ENCODE measurements at regions not wholly inside any gene's neighbourhood (a gene's known extent, or its start where the extent isn't known, plus 50 kb on each side); places are given as distances from the start of the nearest gene placed in this dataset.
"Not testable (repeated sequence)": the region's sequence is repeated elsewhere in the genome, so short reads cannot be mapped to it uniquely, and the experiment has no call there.

DNA sequence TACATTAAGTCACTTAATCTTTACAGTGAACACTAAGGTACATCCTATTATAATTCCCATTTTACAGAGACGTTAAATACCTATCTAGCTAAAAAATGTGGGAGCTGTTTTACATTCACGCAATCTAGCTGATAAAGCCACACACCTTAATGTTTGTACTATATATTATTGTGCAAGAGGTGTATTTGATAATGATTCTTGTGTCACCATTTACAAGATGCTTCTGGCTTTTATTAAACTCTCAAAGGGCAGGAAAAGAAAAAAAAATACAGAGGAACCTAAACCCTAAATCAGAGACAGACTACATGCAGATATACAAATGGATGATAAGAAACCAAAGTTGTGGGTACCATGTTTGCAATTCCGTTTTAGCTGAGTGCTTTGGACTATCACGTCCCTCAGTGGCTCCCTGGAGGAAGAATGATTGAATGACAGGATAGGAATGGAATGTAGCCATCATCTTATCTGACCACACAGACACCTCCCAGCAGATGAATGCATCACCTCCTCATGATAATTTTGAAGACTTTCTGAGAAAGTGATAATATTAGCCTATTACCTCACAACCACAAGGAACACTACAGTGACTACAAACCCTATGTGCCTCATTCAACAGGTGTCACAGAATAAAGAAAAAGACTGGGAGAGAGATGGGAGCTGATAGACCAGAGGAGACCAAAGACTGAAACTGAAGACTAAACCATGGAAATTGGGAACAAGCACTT lies 230.5 kb upstream of the SERP2 start:
- peak; percentile 31 for DNase-seq (ENCODE audit: low read depth)
- H3K4me3 ChIP-seq (replicated peaks; ENCODE audit: low read depth, low read length), result peak overlapping the region; percentile 62
- TF ChIP-seq, protein P1, sequence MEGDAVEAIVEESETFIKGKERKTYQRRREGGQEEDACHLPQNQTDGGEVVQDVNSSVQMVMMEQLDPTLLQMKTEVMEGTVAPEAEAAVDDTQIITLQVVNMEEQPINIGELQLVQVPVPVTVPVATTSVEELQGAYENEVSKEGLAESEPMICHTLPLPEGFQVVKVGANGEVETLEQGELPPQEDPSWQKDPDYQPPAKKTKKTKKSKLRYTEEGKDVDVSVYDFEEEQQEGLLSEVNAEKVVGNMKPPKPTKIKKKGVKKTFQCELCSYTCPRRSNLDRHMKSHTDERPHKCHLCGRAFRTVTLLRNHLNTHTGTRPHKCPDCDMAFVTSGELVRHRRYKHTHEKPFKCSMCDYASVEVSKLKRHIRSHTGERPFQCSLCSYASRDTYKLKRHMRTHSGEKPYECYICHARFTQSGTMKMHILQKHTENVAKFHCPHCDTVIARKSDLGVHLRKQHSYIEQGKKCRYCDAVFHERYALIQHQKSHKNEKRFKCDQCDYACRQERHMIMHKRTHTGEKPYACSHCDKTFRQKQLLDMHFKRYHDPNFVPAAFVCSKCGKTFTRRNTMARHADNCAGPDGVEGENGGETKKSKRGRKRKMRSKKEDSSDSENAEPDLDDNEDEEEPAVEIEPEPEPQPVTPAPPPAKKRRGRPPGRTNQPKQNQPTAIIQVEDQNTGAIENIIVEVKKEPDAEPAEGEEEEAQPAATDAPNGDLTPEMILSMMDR (IDR thresholded peaks at IDR 0.05; ENCODE audit: low read length, missing control alignments), result no peak

DNA sequence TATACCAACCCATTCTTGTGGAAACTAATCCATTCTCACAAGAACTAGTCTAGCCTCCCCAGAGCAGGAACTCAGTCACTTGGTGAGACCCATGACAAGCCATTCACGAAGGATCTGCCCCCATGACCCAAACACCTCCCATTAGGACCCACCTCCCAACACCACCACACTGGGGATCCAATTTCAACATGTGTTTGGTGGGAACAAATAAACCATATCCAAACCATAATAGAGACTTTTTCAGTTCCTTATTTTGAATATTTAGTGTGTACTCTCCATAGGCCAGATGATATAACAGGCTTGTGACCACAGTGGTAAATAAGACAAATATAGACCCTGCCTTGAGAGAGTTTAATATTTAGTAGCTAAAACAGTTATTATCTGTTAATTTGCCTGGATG lies 227.5 kb upstream of the SERP2 start:
- TF ChIP-seq, protein P1 (IDR thresholded peaks at IDR 0.05; ENCODE audit: low read length, missing control alignments), result no peak
- no peak overlapping the region for H3K4me3 ChIP-seq (replicated peaks; ENCODE audit: low read depth, low read length)
- no peak for DNase-seq (ENCODE audit: low read depth)

DNA sequence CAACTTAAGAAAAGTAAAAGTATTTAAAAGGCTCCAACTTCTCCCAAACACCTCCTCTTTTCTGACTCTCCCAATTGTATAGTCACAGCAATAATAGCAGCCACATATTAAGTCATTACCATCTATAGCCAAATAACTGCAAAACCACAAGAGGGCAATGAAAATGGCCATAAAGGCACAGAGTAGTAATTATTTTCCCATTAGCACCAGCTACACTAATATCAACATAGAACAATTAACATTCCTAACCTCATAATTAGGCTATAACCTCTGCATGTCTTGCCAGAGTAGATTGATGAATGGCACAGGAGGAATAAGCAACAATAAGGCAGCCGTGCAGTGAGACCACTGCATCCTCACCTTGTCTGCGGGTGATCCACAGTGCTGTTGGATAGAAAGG lies 226.4 kb upstream of the SERP2 start:
- no peak overlapping the region for H3K4me3 ChIP-seq (replicated peaks; ENCODE audit: low read depth, low read length)
- TF ChIP-seq, protein P1 (IDR thresholded peaks at IDR 0.05; ENCODE audit: low read length, missing control alignments), result no peak
- DNase-seq (ENCODE audit: low read depth), result no peak

DNA sequence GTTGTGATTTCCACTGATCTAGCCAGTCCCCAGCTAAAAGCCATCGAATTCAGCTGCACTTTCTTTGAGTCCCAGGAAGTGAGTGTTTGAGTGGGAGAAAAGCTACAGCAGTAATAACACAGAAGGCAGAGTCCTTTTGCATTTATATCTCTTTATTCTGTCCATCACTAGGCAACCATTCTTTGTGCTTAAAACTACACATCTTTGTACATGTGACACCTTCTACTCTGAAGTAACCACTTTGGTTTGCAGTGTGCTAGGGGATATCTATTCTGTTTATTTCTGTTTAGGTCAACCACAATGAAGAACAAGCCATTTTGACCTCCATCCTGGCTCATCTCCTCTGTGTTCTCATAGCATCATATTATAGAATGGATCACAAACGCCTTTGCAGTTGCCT lies 226.0 kb upstream of the SERP2 start:
- TF ChIP-seq, protein P1 (IDR thresholded peaks at IDR 0.05; ENCODE audit: low read length, missing control alignments), result no peak
- DNase-seq (ENCODE audit: low read depth), result no peak
- no peak overlapping the region for H3K4me3 ChIP-seq (replicated peaks; ENCODE audit: low read depth, low read length)

DNA sequence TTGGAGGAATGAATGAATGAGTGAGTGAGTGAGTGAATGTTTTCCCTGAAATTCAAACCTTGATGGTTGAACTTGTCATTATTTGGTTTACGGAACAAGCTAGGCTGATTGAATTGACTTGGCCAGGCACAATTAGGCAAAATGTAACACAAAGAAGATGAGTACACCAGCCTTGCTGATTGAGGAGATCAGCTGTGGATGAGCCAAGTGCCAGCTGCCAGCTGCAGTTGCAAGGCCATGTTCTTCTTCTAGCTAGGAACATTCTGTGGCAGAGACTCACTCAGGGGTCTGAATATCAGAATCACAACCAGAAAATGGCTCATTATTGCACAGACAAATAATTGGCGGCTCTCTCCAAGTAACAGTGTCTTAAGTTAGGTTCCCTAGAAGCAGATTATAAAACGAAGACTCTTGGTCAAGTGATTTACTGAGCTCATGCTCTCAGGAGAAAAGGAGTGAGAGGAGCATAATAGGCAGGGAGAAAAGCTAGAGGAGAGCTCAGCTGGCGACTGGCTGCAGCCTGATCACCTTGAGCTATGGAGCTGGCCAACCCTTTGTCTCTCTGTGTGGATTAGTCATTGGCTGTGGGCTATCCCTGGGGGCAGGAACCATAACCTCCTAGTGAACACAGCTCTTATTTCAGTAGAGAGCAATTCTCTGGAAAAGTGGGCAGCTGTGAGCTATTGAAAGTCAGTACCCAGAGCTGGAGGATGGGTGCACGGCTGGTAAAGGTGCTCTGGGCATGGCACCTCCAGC lies 225.3 kb upstream of the SERP2 start:
- TF ChIP-seq, protein P1 (IDR thresholded peaks at IDR 0.05; ENCODE audit: low read length, missing control alignments), result no peak
- no peak for DNase-seq (ENCODE audit: low read depth)
- H3K4me3 ChIP-seq (replicated peaks; ENCODE audit: low read depth, low read length), result no peak overlapping the region

DNA sequence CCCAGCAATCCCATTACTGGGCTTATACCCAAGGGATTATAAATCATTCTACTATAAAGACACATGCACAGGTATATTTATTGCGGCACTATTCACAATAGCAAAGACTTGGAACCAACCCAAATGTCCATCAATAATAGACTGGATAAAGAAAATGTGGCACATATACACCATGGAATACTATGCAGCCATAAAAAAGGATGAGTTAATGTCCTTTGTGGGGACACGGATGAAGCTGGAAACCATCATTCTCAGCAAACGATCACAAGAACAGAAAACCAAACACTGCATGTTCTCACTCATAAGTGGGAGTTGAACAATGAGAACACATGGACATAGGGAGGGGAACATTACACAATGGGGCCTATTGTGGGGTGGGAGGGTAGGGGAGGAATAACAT lies 224.4 kb upstream of the SERP2 start:
- not testable (repeated sequence) for DNase-seq (ENCODE audit: low read depth); H3K4me3 ChIP-seq (replicated peaks; ENCODE audit: low read depth, low read length)

DNA sequence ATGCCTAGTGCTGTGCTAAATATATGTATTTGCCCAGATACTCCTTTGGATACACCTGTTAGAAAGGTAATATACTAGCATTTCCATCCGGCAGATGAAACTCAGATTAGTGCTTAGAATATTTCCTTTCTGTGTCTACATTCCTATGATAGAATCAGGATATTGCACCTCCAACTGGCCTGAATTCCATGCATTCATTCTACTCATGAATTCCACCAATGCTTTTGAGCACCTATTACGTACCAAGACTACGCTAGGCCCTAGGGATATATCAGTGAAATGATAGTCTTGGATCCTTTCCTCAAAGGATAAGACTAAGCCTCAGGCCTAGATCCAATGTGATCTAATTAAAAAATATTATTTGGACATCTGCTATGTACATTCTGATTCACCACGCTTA lies 223.8 kb upstream of the SERP2 start:
- no peak for DNase-seq (ENCODE audit: low read depth)
- TF ChIP-seq, protein P1 (IDR thresholded peaks at IDR 0.05; ENCODE audit: low read length, missing control alignments), result no peak

More for the DNA sequence above, 223.8 kb upstream of the SERP2 start:
- H3K4me3 ChIP-seq (replicated peaks; ENCODE audit: low read depth, low read length), result no peak overlapping the region
